Naive thymus-derived CD4-positive, alpha-beta T cell (primary cell): ENCODE measurements at regions not wholly inside any gene's neighbourhood (a gene's known extent, or its start where the extent isn't known, plus 50 kb on each side); places are given as distances from the start of the nearest gene placed in this dataset. TPM values are rescaled to one million over a fixed set of nuclear protein-coding genes. Genes with fewer than 3 reads are reported as not detected.
A peak's percentile ranks its signal among the peaks of the same experiment; 100 is the strongest.

Experiments
- ATAC-seq: fragments of 150-1000 bp; cut with Tn5 transposase; 2 replicates; pipeline ENCODE4 v1.10.0; 2021; ENCODE audit warnings: mild to moderate bottlenecking, moderate library complexity
- CTCF ChIA-PET: fragments of 350-600 bp; sonication (Branson Sonifier 250); formaldehyde crosslinking; loops from one replicate; lab custom pipeline; 2021; ENCODE audit warnings: antibody characterized with exemption; lab: Charles Lee
- POLR2A ChIA-PET: fragments of 350-600 bp; sonication (Branson Sonifier 250); formaldehyde crosslinking; loops from one replicate; lab custom pipeline; 2021; ENCODE audit warnings: antibody characterized with exemption, inconsistent platforms; lab: Charles Lee
- DNase-seq, 9 donors: peaks; one replicate each; pipeline versions ENCODE4 v3.0.0 to v3.0.0-alpha.2; 2020 to 2022; ENCODE audit warnings: mixed read lengths in 1 of 9
- H3K27ac ChIP-seq: one replicate; pipeline ENCODE4 v1.7.0; 2013; ENCODE audit warnings: mild to moderate bottlenecking, low read depth, low read length, moderate library complexity
- H3K27me3 ChIP-seq, 2 donors: one replicate each; pipeline ENCODE4 v1.7.0; 2013; ENCODE audit warnings: low read length in 2 of 2, mild to moderate bottlenecking in 2 of 2, moderate library complexity in 2 of 2; ENCODE audit not compliant: control insufficient read depth in 2 of 2, insufficient read depth in 2 of 2
- H3K36me3 ChIP-seq, 3 experiments: 1 replicate in 2 of 3; 2 replicates in 1 of 3; pipeline ENCODE4 v1.7.0; 2013; ENCODE audit warnings: low read length in 3 of 3, mild to moderate bottlenecking in 3 of 3, moderate library complexity in 1 of 3; ENCODE audit not compliant: insufficient read depth in 3 of 3, control insufficient read depth in 2 of 3
- H3K4me1 ChIP-seq, 2 donors: one replicate each; pipeline ENCODE4 v1.7.0; 2013; ENCODE audit warnings: low read length in 2 of 2, mild to moderate bottlenecking in 2 of 2, moderate library complexity in 1 of 2; ENCODE audit not compliant: control insufficient read depth in 2 of 2, insufficient read depth in 2 of 2
- H3K4me3 ChIP-seq: 2 replicates; pipeline ENCODE4 v1.7.0; 2013; ENCODE audit warnings: mild to moderate bottlenecking, low read length
- H3K9me3 ChIP-seq, 3 experiments: 1 replicate in 2 of 3; 2 replicates in 1 of 3; pipeline ENCODE4 v1.7.0; 2013; ENCODE audit warnings: low read length in 3 of 3; ENCODE audit not compliant: control insufficient read depth in 2 of 3
- H3K27ac Mint-ChIP-seq, 9 donors: one replicate each; pipeline ENCODE4 v1.8.0; 2020 to 2022; ENCODE audit warnings: mixed read lengths in 9 of 9, mild to moderate bottlenecking in 8 of 9, moderate library complexity in 5 of 9, inconsistent platforms in 2 of 9
- H3K27me3 Mint-ChIP-seq, 5 donors: one replicate each; pipeline ENCODE4 v1.8.0; 2021 to 2022; ENCODE audit warnings: mixed read lengths in 5 of 5, mild to moderate bottlenecking in 1 of 5
- H3K36me3 Mint-ChIP-seq, 5 donors: one replicate each; pipeline ENCODE4 v1.8.0; 2020 to 2022; ENCODE audit warnings: mixed read lengths in 5 of 5, mild to moderate bottlenecking in 3 of 5, inconsistent platforms in 1 of 5
- H3K4me1 Mint-ChIP-seq, 7 donors: one replicate each; pipeline ENCODE4 v1.8.0; 2020 to 2022; ENCODE audit warnings: mixed read lengths in 7 of 7, mild to moderate bottlenecking in 3 of 7, inconsistent platforms in 1 of 7
- H3K4me3 Mint-ChIP-seq, 10 donors: one replicate each; pipeline ENCODE4 v1.8.0; 2020 to 2022; ENCODE audit warnings: mild to moderate bottlenecking in 10 of 10, mixed read lengths in 10 of 10, moderate library complexity in 6 of 10, inconsistent platforms in 2 of 10
- H3K9me3 Mint-ChIP-seq, 11 donors: one replicate each; pipeline ENCODE4 v1.8.0; 2020 to 2022; ENCODE audit warnings: mixed read lengths in 11 of 11, mild to moderate bottlenecking in 4 of 11, inconsistent platforms in 1 of 11, moderate library complexity in 1 of 11
- intact Hi-C, 2 donors: fragments of 100-400 bp; cut with micrococcal nuclease; formaldehyde crosslinking; loops; one replicate each; pipeline ENCODE4 v1.15.1; 2023
- microRNA-seq: library from miRNA; unstranded; fragments of <30 nt; microRNA quantifications from one replicate; pipeline ENCODE4 v1.2.0, GENCODE V29; 2022; ENCODE audit warnings: borderline microRNAs expressed

GRCh38 chr2:207477896-207478295 lies 51.9 kb upstream of the CREB1 start:
- ChIA-PET CTCF (interaction anchor here (0.6 to 2.2 kb wide), 4 partner anchors 49 to 782 kb away, joined by 3 to 8 read pairs (median 4); no protein-coding TSS in a partner anchor), POLR2A (no interaction called here)
- Histone ChIP-seq H3K4me1 (peaks cover 0 to 18% of the 10 kb centered on the region in 2 donors), H3K27me3 (no peaks in the 10 kb centered on the region), H3K36me3 (no peaks in the 10 kb centered on the region), H3K4me3 (no peak overlapping the region), H3K27ac (no peak overlapping the region), H3K9me3 (no peaks in the 10 kb centered on the region)
- no peak for ATAC-seq
- H3K27me3 Mint-ChIP-seq: no peaks in the 10 kb centered on the region
- H3K36me3 Mint-ChIP-seq: peaks cover 0 to 2% (median 0%) of the 10 kb centered on the region in 5 donors
- H3K4me1 Mint-ChIP-seq: peaks cover 16 to 65% (median 56%) of the 10 kb centered on the region in 7 donors
- intact Hi-C loops: loop anchor here (5.0 to 10.0 kb wide), 4 partner anchors 123 to 921 kb away; no protein-coding TSS in a partner anchor
- no peak overlapping the region for H3K4me3 Mint-ChIP-seq
- H3K27ac Mint-ChIP-seq: peak overlapping the region in 3 of 9 donors; percentile 3 to 41 (median 17)
- H3K9me3 Mint-ChIP-seq: no peaks in the 10 kb centered on the region
- DNase-seq: no peak

DNA sequence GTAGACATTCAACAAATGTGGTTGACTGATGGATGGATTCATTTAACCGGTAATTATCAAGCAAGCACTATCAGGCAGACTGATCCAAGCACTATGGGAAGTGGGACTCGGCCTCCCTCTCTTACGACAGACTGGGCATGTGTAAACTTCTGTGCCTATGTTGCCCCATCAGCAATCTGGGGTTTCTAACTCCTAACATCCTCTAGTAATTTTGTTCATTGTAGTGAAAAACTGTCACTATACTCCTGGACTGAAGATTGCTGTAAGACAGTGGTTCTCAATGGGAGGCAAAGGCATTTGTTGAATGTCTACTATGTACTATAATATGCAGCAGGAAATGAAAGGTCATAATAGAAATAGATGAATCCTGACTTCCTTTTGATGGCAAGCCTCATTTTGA lies 51.2 kb upstream of the CREB1 start:
- POLR2A ChIA-PET: no interaction called here
- Mint-ChIP-seq H3K36me3 (peaks cover 0 to 2% (median 0%) of the 10 kb centered on the region in 5 donors), H3K4me3 (no peak overlapping the region), H3K9me3 (no peaks in the 10 kb centered on the region), H3K27ac (peak overlapping the region in 4 of 9 donors; percentile 6 to 67 (median 46)), H3K27me3 (no peaks in the 10 kb centered on the region), H3K4me1 (peaks cover 16 to 62% (median 51%) of the 10 kb centered on the region in 7 donors)
- Histone ChIP-seq H3K36me3 (no peaks in the 10 kb centered on the region), H3K27ac (no peak overlapping the region), H3K9me3 (no peaks in the 10 kb centered on the region), H3K27me3 (no peaks in the 10 kb centered on the region), H3K4me3 (no peak overlapping the region), H3K4me1 (peaks cover 0 to 18% of the 10 kb centered on the region in 2 donors)
- CTCF ChIA-PET: no interaction called here
- ATAC-seq: no peak
- intact Hi-C loops: loop anchor here (5.0 to 10.0 kb wide), 4 partner anchors 124 to 921 kb away; no protein-coding TSS in a partner anchor
- no peak for DNase-seq

GRCh38 chr2:207479198-207479785 lies 50.5 kb upstream of the CREB1 start:
- Histone ChIP-seq H3K4me3 (no peak overlapping the region), H3K27me3 (no peaks in the 10 kb centered on the region), H3K27ac (no peak overlapping the region), H3K9me3 (no peaks in the 10 kb centered on the region), H3K4me1 (peaks cover 0 to 18% of the 10 kb centered on the region in 2 donors), H3K36me3 (no peaks in the 10 kb centered on the region)
- Mint-ChIP-seq H3K4me1 (peaks cover 16 to 64% (median 55%) of the 10 kb centered on the region in 7 donors), H3K27ac (peak overlapping the region in 5 of 9 donors; percentile 4 to 81 (median 22)), H3K36me3 (peaks cover 0 to 2% (median 0%) of the 10 kb centered on the region in 5 donors), H3K9me3 (no peaks in the 10 kb centered on the region), H3K4me3 (peak overlapping the region in 3 of 10 donors; percentile 0 to 31 (median 24)), H3K27me3 (no peaks in the 10 kb centered on the region)
- DNase-seq: peak in 4 of 9 donors; percentile 11 to 43 (median 23)
- intact Hi-C loops: loop anchor here (5.0 to 10.0 kb wide), 4 partner anchors 124 to 922 kb away; no protein-coding TSS in a partner anchor
- peak; percentile 71 for ATAC-seq
- ChIA-PET POLR2A (no interaction called here), CTCF (no interaction called here)

Small RNA genes lying in the stretch of these regions (microRNA-seq; reads per million reads assigned to microRNA genes)
- gene MIR1302-4: not detected
